K562 (cell line): ENCODE measurements at regions not wholly inside any gene's neighbourhood (a gene's known extent, or its start where the extent isn't known, plus 50 kb on each side); places are given as distances from the start of the nearest gene placed in this dataset.

Source experiments
- ATAC-seq: fragments of 200-7000 bp; cut with Tn5 transposase; 3 replicates; pipeline ENCODE4 v1.9.1; 2020; ENCODE audit warnings: moderate library complexity
- BruUV-seq: library from RNA; stranded (reverse); fragments of 400-500 nt; replicated peaks from 2 replicates; lab custom pipeline; 2021; lab: Mats Ljungman, UMichigan
- CTCF ChIA-PET: fragments of 300-600 bp; formaldehyde crosslinking; extraction: SDS; loops from one replicate; lab custom pipeline; 2021; ENCODE audit warnings: low intra/inter-chr PET ratio; lab: Yijun Ruan, JAX
- POLR2A ChIA-PET: fragments of 300-600, 350-650 bp; sonication (Branson Sonifier 250); formaldehyde crosslinking; extraction: SDS; loops from one replicate; lab custom pipeline; 2021; ENCODE audit warnings: antibody characterized with exemption, inconsistent platforms; lab: Yijun Ruan, JAX
- DNase-seq, 4 experiments: peaks; one replicate each; pipeline versions ENCODE4 v3.0.0 to v3.0.0-alpha.2; 2011 to 2018; ENCODE audit warnings: low spot score in 3 of 4, mixed read lengths in 3 of 4; ENCODE audit errors: extremely low read depth in 1 of 4
- FAIRE-seq: peaks from 2 replicates; lab custom pipeline; 2011; peaks lifted over from hg19 to GRCh38; lab: Jason Lieb, UNC
- H2AFZ ChIP-seq: 2 replicates; pipeline ENCODE4 v1.6.0; 2011; ENCODE audit warnings: low read depth, low read length, control low read depth, inconsistent platforms
- H3K27ac ChIP-seq: fragments of 200-600 bp; 3 replicates; pipeline ENCODE4 v1.8.0; 2011; ENCODE audit warnings: low read depth, mild to moderate bottlenecking, control low read depth, inconsistent platforms, low read length, moderate library complexity, mixed read lengths; ENCODE audit errors: extremely low read depth
- H3K27me3 ChIP-seq, 2 experiments: fragments of 300-600 bp in 1 of 2; 2 replicates in 1 of 2; 3 replicates in 1 of 2; pipeline versions ENCODE4 v1.6.0 to v1.8.0; 2011; ENCODE audit warnings: inconsistent platforms in 2 of 2, low read length in 2 of 2, mild to moderate bottlenecking in 1 of 2, mixed read lengths in 1 of 2, moderate library complexity in 1 of 2; ENCODE audit not compliant: control insufficient read depth in 2 of 2, insufficient read depth in 2 of 2
- H3K36me3 ChIP-seq: fragments of 300-600 bp; 3 replicates; pipeline ENCODE4 v1.8.0; 2011; ENCODE audit warnings: mild to moderate bottlenecking, low read length, inconsistent platforms; ENCODE audit not compliant: control insufficient read depth, insufficient read depth
- H3K4me1 ChIP-seq, 2 experiments: fragments of 200-600 bp in 1 of 2; replicated peaks in 1 of 2; 2 replicates in 1 of 2; 3 replicates in 1 of 2; pipeline versions ENCODE4 v1.5.1 to v1.8.0; 2011; ENCODE audit warnings: inconsistent platforms in 2 of 2, low read length in 2 of 2, mild to moderate bottlenecking in 1 of 2, mixed read lengths in 1 of 2, moderate library complexity in 1 of 2; ENCODE audit not compliant: control insufficient read depth in 2 of 2, insufficient read depth in 2 of 2
- H3K4me2 ChIP-seq: 2 replicates; pipeline ENCODE4 v1.6.1; 2011; ENCODE audit warnings: low read length, control low read depth, inconsistent platforms, mixed read lengths; ENCODE audit not compliant: insufficient read depth
- H3K4me3 ChIP-seq: fragments of 200-600 bp; sonication (generic), shearing (Covaris generic); 2 replicates; pipeline ENCODE4 v1.5.1; 2016; ENCODE audit warnings: control low read depth, inconsistent platforms
- H3K79me2 ChIP-seq: fragments of 200-600 bp; 3 replicates; pipeline ENCODE4 v1.8.0; 2011; ENCODE audit warnings: low read length, inconsistent platforms; ENCODE audit not compliant: control insufficient read depth, insufficient read depth
- H3K9ac ChIP-seq, 2 experiments: 2 replicates each; pipeline versions ENCODE4 v1.6.0 to v1.6.1; 2011; ENCODE audit warnings: low read depth in 2 of 2, low read length in 2 of 2, control low read depth in 1 of 2, inconsistent platforms in 1 of 2, mild to moderate bottlenecking in 1 of 2, mixed read lengths in 1 of 2; ENCODE audit not compliant: insufficient read depth in 1 of 2
- H3K9me1 ChIP-seq: one replicate; pipeline ENCODE4 v1.6.0; 2011; ENCODE audit warnings: inconsistent platforms, mild to moderate bottlenecking, low read length, moderate library complexity; ENCODE audit not compliant: control insufficient read depth, insufficient read depth
- H3K9me3 ChIP-seq: replicated peaks from 2 replicates; pipeline ENCODE4 v1.5.1; 2011; ENCODE audit warnings: low read depth, low read length, inconsistent platforms; ENCODE audit not compliant: control insufficient read depth, insufficient read depth
- H4K20me1 ChIP-seq: replicated peaks from 2 replicates; pipeline ENCODE4 v1.6.1; 2011; ENCODE audit warnings: low read length, inconsistent platforms, mixed read lengths; ENCODE audit not compliant: control insufficient read depth, insufficient read depth
- AFF1 ChIP-seq, 2 experiments: fragments of 450-650 bp; IDR thresholded peaks; 2 replicates each; pipeline ENCODE4 v1.6.1; 2018; ENCODE audit warnings: mild to moderate bottlenecking in 2 of 2, low read depth in 1 of 2; ENCODE audit not compliant: partially characterized antibody in 2 of 2
- BDP1 ChIP-seq: IDR thresholded peaks from 3 replicates; pipeline ENCODE4 v1.6.1; 2011; ENCODE audit not compliant: insufficient read length, insufficient read depth
- CBFB ChIP-seq: sonication (generic); formaldehyde crosslinking; IDR thresholded peaks from 2 replicates; pipeline ENCODE4 v1.4.0; 2020; ENCODE audit warnings: mild to moderate bottlenecking, missing genetic modification reagents
- CTBP1 ChIP-seq: fragments of 450-650 bp; IDR thresholded peaks from 2 replicates; pipeline ENCODE4 v1.6.1; 2016; ENCODE audit warnings: borderline replicate concordance
- DIDO1 ChIP-seq: fragments of 450-650 bp; IDR thresholded peaks from 2 replicates; pipeline ENCODE4 v1.6.1; 2016; ENCODE audit warnings: low read depth, missing biosample characterization, missing genetic modification characterization
- E4F1 ChIP-seq: fragments of 250-450 bp; sonication (Bioruptor Pico); IDR thresholded peaks from 2 replicates; pipeline ENCODE4 v1.5.0; 2021; ENCODE audit warnings: mild to moderate bottlenecking, borderline replicate concordance
- FUS ChIP-seq: fragments of 200-400 bp; formaldehyde crosslinking; optimal IDR thresholded peaks from 2 replicates; pipeline ENCODE3; 2017; ENCODE audit warnings: low read depth, low read length
- HDAC2 ChIP-seq: fragments of 450-650 bp; IDR thresholded peaks from 2 replicates; pipeline ENCODE4 v1.6.1; 2016; ENCODE audit warnings: mild to moderate bottlenecking
- IRF2 ChIP-seq: sonication (generic); formaldehyde crosslinking; IDR thresholded peaks from 2 replicates; pipeline ENCODE4 v1.8.1; 2022; ENCODE audit warnings: mild to moderate bottlenecking, missing genetic modification reagents
- MBD1 ChIP-seq: fragments of 250-450 bp; sonication (Bioruptor Pico); IDR thresholded peaks from 2 replicates; pipeline ENCODE4 v1.8.0; 2022; ENCODE audit warnings: inconsistent platforms
- MCM2 ChIP-seq: fragments of 450-650 bp; IDR thresholded peaks from 2 replicates; pipeline ENCODE4 v1.6.1; 2017; ENCODE audit warnings: low read depth, mild to moderate bottlenecking
- NFRKB ChIP-seq: fragments of 450-650 bp; IDR thresholded peaks from 2 replicates; pipeline ENCODE4 v1.6.1; 2016; ENCODE audit warnings: low read depth
- SMAD4 ChIP-seq: fragments of 250-450 bp; sonication (Bioruptor Pico); conservative IDR thresholded peaks from 2 replicates; pipeline ENCODE4 v1.8.0; 2021; ENCODE audit warnings: inconsistent platforms, mild to moderate bottlenecking, moderate library complexity
- ZNF239 ChIP-seq: fragments of 250-450 bp; sonication (Bioruptor Pico); IDR thresholded peaks from 2 replicates; pipeline ENCODE4 v1.4.0; 2020; ENCODE audit warnings: mild to moderate bottlenecking
- WGBS: fragments of 100-300 bp; shearing (Covaris generic); methylation state at CpG from one replicate; pipeline ENCODE4 v1.1.6; 2016; ENCODE audit warnings: low coverage, mixed read lengths; ENCODE audit not compliant: insufficient coverage; ENCODE audit errors: missing lambda C conversion rate; 5-methylcytosine and 5-hydroxymethylcytosine counted together
- in situ Hi-C: fragments of 300-500 bp; cut with MboI; formaldehyde crosslinking; loops from 4 replicates; pipeline ENCODE4 v1.15.0; 2018; ENCODE audit warnings: inconsistent platforms, mixed read lengths
- intact Hi-C: fragments of 100-400 bp; cut with micrococcal nuclease; formaldehyde crosslinking; loops from 2 replicates; pipeline ENCODE4 v1.14.2; 2022

- TF ChIP-seq HDAC2 (no peak), DIDO1 (tag) (no peak), CTBP1 (no peak), E4F1 (CRISPR knock-in tag) (no peak), FUS (no peak)
These were observed 932.3 kb downstream of the EFNB2 start (continued) for GRCh38 chr13:105602956-105603670.

- no peak for ATAC-seq
- Histone ChIP-seq H3K9me1 (no peaks in the 10 kb centered on the region), H3K27me3 (no peaks in the 10 kb centered on the region), H3K4me2 (no peak overlapping the region), H3K4me3 (no peak overlapping the region), H3K36me3 (no peaks in the 10 kb centered on the region), H3K9me3 (no peaks in the 10 kb centered on the region), H4K20me1 (no peaks in the 10 kb centered on the region), H2AFZ (no peak overlapping the region), H3K79me2 (no peaks in the 10 kb centered on the region), H3K27ac (no peak overlapping the region), H3K4me1 (no peaks in the 10 kb centered on the region), H3K9ac (no peak overlapping the region)
- FAIRE-seq: no peak
- no peak for DNase-seq
- ChIA-PET CTCF (no interaction called here), POLR2A (no interaction called here)
- 2% methylated on average over 6 of the region's 6 CpGs for WGBS
- intact Hi-C loops (no loop called here), in situ Hi-C loops (no loop called here)
- BruUV-seq: no TSS peak
- TF ChIP-seq MCM2 (no peak), MBD1 (CRISPR knock-in tag) (no peak), SMAD4 (CRISPR knock-in tag) (no peak), CBFB (CRISPR knock-in tag) (no peak), BDP1 (no peak), ZNF239 (CRISPR knock-in tag) (no peak), IRF2 (CRISPR knock-in tag) (no peak), AFF1 (IDR thresholded peaks at IDR 0.05; ENCODE audit: low read depth in 1 of 2, partially characterized antibody in 2 of 2) (no peak), NFRKB (no peak)
These were observed 935.9 kb downstream of the EFNB2 start for GRCh38 chr13:105599477-105600037.
